ENCODE measurements at regions not wholly inside any gene's neighbourhood (a gene's known extent, or its start where the extent isn't known, plus 50 kb on each side); places are given as distances from the start of the nearest gene placed in this dataset.

- H3K4me3 ChIP-seq (ENCODE audit: low read depth in 2 of 2, low read length in 2 of 2), result no peak overlapping the region
- ATAC-seq, result no peak
- intact Hi-C loops (cut with micrococcal nuclease; ENCODE audit: unreplicated experiment), result no loop called here
- no peak for DNase-seq (ENCODE audit: low read depth, low spot score)
- BruUV-seq (replicated peaks), result no TSS peak
- H3K4me1 ChIP-seq (ENCODE audit: control insufficient read depth, insufficient read depth, low read length), result no peaks in the 10 kb centered on the region
- no peaks in the 10 kb centered on the region; the same call in 1 of the 2 replicates for H3K27me3 ChIP-seq (ENCODE audit: control insufficient read depth, insufficient read depth, low read length)
- no peaks in the 10 kb centered on the region for H3K36me3 ChIP-seq (ENCODE audit: control insufficient read depth, insufficient read depth, low read length)
- no peak overlapping the region for H3K27ac ChIP-seq (ENCODE audit: low read length)
- in situ Hi-C loops (cut with HindIII; ENCODE audit: low pct_unique_long_range_greater_than_20kb, low sequenced_read_pairs), result no loop called here
- TF ChIP-seq REST (IDR thresholded peaks at IDR 0.05; ENCODE audit: insufficient read depth in 1 of 2, low read depth in 2 of 2, low read length in 1 of 2) (no peak), CTCF (IDR thresholded peaks at IDR 0.05) (no peak), TCF7L2 (IDR thresholded peaks at IDR 0.05; ENCODE audit: low read depth, low read length) (no peak), SIN3A (IDR thresholded peaks at IDR 0.05; ENCODE audit: borderline replicate concordance, insufficient read depth, low read depth, low read length) (no peak), POLR2AphosphoS5 (IDR thresholded peaks at IDR 0.05; ENCODE audit: low read depth, low read length) (no peak)
- no peaks in the 10 kb centered on the region for H3K9me3 ChIP-seq (ENCODE audit: control insufficient read depth, insufficient read depth, low read depth, low read length)
- ChIA-PET POLR2A (no interaction called here), CTCF (no interaction called here)
Measured at GRCh38 chr5:2886531-2886930, 135.1 kb upstream of the IRX2 start.

- in situ Hi-C loops (cut with HindIII; ENCODE audit: low pct_unique_long_range_greater_than_20kb, low sequenced_read_pairs), result no loop called here
- no TSS peak for BruUV-seq (replicated peaks)
- H3K4me3 ChIP-seq (ENCODE audit: low read depth in 2 of 2, low read length in 2 of 2), result no peak overlapping the region
- intact Hi-C loops (cut with micrococcal nuclease; ENCODE audit: unreplicated experiment), result no loop called here
- no peaks in the 10 kb centered on the region for H3K36me3 ChIP-seq (ENCODE audit: control insufficient read depth, insufficient read depth, low read length)
- no peaks in the 10 kb centered on the region; the same call in 1 of the 2 replicates for H3K27me3 ChIP-seq (ENCODE audit: control insufficient read depth, insufficient read depth, low read length)
- H3K9me3 ChIP-seq (ENCODE audit: control insufficient read depth, insufficient read depth, low read depth, low read length), result peaks cover 3% of the 10 kb centered on the region; the same call in 1 of the 2 replicates
- no peak for DNase-seq (ENCODE audit: low read depth, low spot score)
- no peak overlapping the region for H3K27ac ChIP-seq (ENCODE audit: low read length)
- H3K4me1 ChIP-seq (ENCODE audit: control insufficient read depth, insufficient read depth, low read length), result no peaks in the 10 kb centered on the region
- ChIA-PET CTCF (no interaction called here), POLR2A (no interaction called here)
- TF ChIP-seq CTCF (IDR thresholded peaks at IDR 0.05) (no peak), TCF7L2 (IDR thresholded peaks at IDR 0.05; ENCODE audit: low read depth, low read length) (no peak), SIN3A (IDR thresholded peaks at IDR 0.05; ENCODE audit: borderline replicate concordance, insufficient read depth, low read depth, low read length) (no peak), POLR2AphosphoS5 (IDR thresholded peaks at IDR 0.05; ENCODE audit: low read depth, low read length) (no peak), REST (IDR thresholded peaks at IDR 0.05; ENCODE audit: insufficient read depth in 1 of 2, low read depth in 2 of 2, low read length in 1 of 2) (no peak)
- no peak for ATAC-seq
Measured at GRCh38 chr5:2883771-2884170, 132.3 kb upstream of the IRX2 start.

Data from Panc1 (cell line).